HEK293 (cell line): ENCODE measurements at regions not wholly inside any gene's neighbourhood (a gene's known extent, or its start where the extent isn't known, plus 50 kb on each side); places are given as distances from the start of the nearest gene placed in this dataset.

Experiments
- CTCF ChIA-PET: fragments of 350-600 bp; formaldehyde crosslinking; extraction: SDS; loops from one replicate; lab custom pipeline; 2021; ENCODE audit warnings: antibody characterized with exemption; lab: Yijun Ruan, JAX
- POLR2A ChIA-PET: fragments of 300-600 bp; formaldehyde crosslinking; extraction: SDS; loops from one replicate; lab custom pipeline; 2020; ENCODE audit warnings: antibody characterized with exemption, inconsistent platforms; lab: Yijun Ruan, JAX
- H3K27ac ChIP-seq: fragments of 200-500 bp; sonication (Bioruptor generic); 2 replicates; pipeline ENCODE4 v1.5.1; 2014; ENCODE audit warnings: low read depth, low read length, control low read depth, inconsistent platforms; ENCODE audit errors: extremely low read depth
- H3K36me3 ChIP-seq, 2 experiments: fragments of 200-500 bp in 1 of 2; sonication (Bioruptor generic) in 1 of 2; 1 replicate in 1 of 2; 2 replicates in 1 of 2; pipeline ENCODE4 v1.5.1; 2014 to 2017; ENCODE audit warnings: inconsistent platforms in 2 of 2, low read length in 2 of 2; ENCODE audit not compliant: control insufficient read depth in 2 of 2, insufficient read depth in 1 of 2
- H3K4me1 ChIP-seq: fragments of 200-500 bp; sonication (Bioruptor generic); 2 replicates; pipeline ENCODE4 v1.5.1; 2014; ENCODE audit warnings: mild to moderate bottlenecking, low read length, inconsistent platforms; ENCODE audit not compliant: control insufficient read depth, insufficient read depth
- H3K4me3 ChIP-seq: 2 replicates; pipeline ENCODE4 v1.5.1; 2011; ENCODE audit warnings: low read depth, mild to moderate bottlenecking, control low read depth, low read length, moderate library complexity
- H3K9me3 ChIP-seq: fragments of 200-500 bp; sonication (Bioruptor generic); 2 replicates; pipeline ENCODE4 v1.5.1; 2014; ENCODE audit warnings: low read depth, low read length, inconsistent platforms; ENCODE audit not compliant: control insufficient read depth, insufficient read depth
- BCL11B ChIP-seq: fragments of 450-650 bp; formaldehyde crosslinking; IDR thresholded peaks from 2 replicates; pipeline ENCODE4 v1.5.1; 2016; ENCODE audit warnings: low read depth, missing biosample characterization, missing genetic modification characterization
- EGR2 ChIP-seq: fragments of 450-650 bp; formaldehyde crosslinking; IDR thresholded peaks from 2 replicates; pipeline ENCODE4 v1.5.1; 2016; ENCODE audit warnings: low read depth, missing biosample characterization, missing genetic modification characterization
- FEZF1 ChIP-seq: fragments of 450-650 bp; formaldehyde crosslinking; IDR thresholded peaks from 2 replicates; pipeline ENCODE4 v1.5.1; 2016; ENCODE audit warnings: missing biosample characterization, missing genetic modification characterization
- KLF1 ChIP-seq: fragments of 450-650 bp; formaldehyde crosslinking; IDR thresholded peaks from 2 replicates; pipeline ENCODE4 v1.5.1; 2016; ENCODE audit warnings: missing biosample characterization, missing genetic modification characterization
- MYNN ChIP-seq: fragments of 450-650 bp; formaldehyde crosslinking; IDR thresholded peaks from 2 replicates; pipeline ENCODE4 v1.5.1; 2016; ENCODE audit warnings: missing biosample characterization, missing genetic modification characterization, borderline replicate concordance
- OVOL3 ChIP-seq: fragments of 450-650 bp; formaldehyde crosslinking; IDR thresholded peaks from 2 replicates; pipeline ENCODE4 v1.5.1; 2016; ENCODE audit warnings: missing biosample characterization, missing genetic modification characterization
- REST ChIP-seq: fragments of 450-650 bp; formaldehyde crosslinking; IDR thresholded peaks from 2 replicates; pipeline ENCODE4 v1.5.1; 2016; ENCODE audit warnings: missing biosample characterization, missing genetic modification characterization
- ZBTB1 ChIP-seq: fragments of 450-650 bp; formaldehyde crosslinking; IDR thresholded peaks from 2 replicates; pipeline ENCODE4 v1.5.1; 2016; ENCODE audit warnings: missing biosample characterization, missing genetic modification characterization
- ZBTB11 ChIP-seq: fragments of 450-650 bp; formaldehyde crosslinking; conservative IDR thresholded peaks from 2 replicates; pipeline ENCODE4 v1.5.1; 2016; ENCODE audit warnings: low read depth, missing biosample characterization, missing genetic modification characterization
- ZBTB21 ChIP-seq: fragments of 450-650 bp; formaldehyde crosslinking; IDR thresholded peaks from 2 replicates; pipeline ENCODE4 v1.5.1; 2017; ENCODE audit warnings: missing biosample characterization, missing genetic modification characterization
- ZNF2 ChIP-seq: fragments of 450-650 bp; formaldehyde crosslinking; IDR thresholded peaks from 2 replicates; pipeline ENCODE4 v1.5.1; 2016; ENCODE audit warnings: missing biosample characterization, missing genetic modification characterization
- ZNF248 ChIP-seq: fragments of 450-650 bp; formaldehyde crosslinking; IDR thresholded peaks from 2 replicates; pipeline ENCODE4 v1.5.1; 2017; ENCODE audit warnings: missing biosample characterization, missing genetic modification characterization
- ZNF350 ChIP-seq: fragments of 450-650 bp; formaldehyde crosslinking; IDR thresholded peaks from 2 replicates; pipeline ENCODE4 v1.5.0; 2017; ENCODE audit warnings: missing biosample characterization, mild to moderate bottlenecking, missing genetic modification characterization
- ZNF354C ChIP-seq: fragments of 450-650 bp; formaldehyde crosslinking; IDR thresholded peaks from 2 replicates; pipeline ENCODE4 v1.5.1; 2016; ENCODE audit warnings: missing biosample characterization, missing genetic modification characterization, low read depth, borderline replicate concordance
- ZNF426 ChIP-seq: fragments of 450-650 bp; formaldehyde crosslinking; IDR thresholded peaks from 2 replicates; pipeline ENCODE4 v1.5.1; 2017; ENCODE audit warnings: missing biosample characterization, missing genetic modification characterization, mild to moderate bottlenecking, inconsistent platforms, moderate library complexity
- ZNF521 ChIP-seq: fragments of 450-650 bp; formaldehyde crosslinking; IDR thresholded peaks from 2 replicates; pipeline ENCODE4 v1.5.1; 2017; ENCODE audit warnings: missing biosample characterization, mild to moderate bottlenecking, missing genetic modification characterization
- ZNF585B ChIP-seq: fragments of 450-650 bp; formaldehyde crosslinking; IDR thresholded peaks from 2 replicates; pipeline ENCODE4 v1.5.1; 2016; ENCODE audit warnings: missing biosample characterization, missing genetic modification characterization
- ZNF610 ChIP-seq: fragments of 450-650 bp; formaldehyde crosslinking; IDR thresholded peaks from 2 replicates; pipeline ENCODE4 v1.5.1; 2016; ENCODE audit warnings: missing biosample characterization, missing genetic modification characterization, borderline replicate concordance
- ZNF629 ChIP-seq: fragments of 450-650 bp; formaldehyde crosslinking; IDR thresholded peaks from 2 replicates; pipeline ENCODE4 v1.5.1; 2017; ENCODE audit warnings: missing biosample characterization, missing genetic modification characterization
- ZNF692 ChIP-seq: fragments of 450-650 bp; formaldehyde crosslinking; IDR thresholded peaks from 2 replicates; pipeline ENCODE4 v1.5.1; 2016; ENCODE audit warnings: missing biosample characterization, missing genetic modification characterization
- ZNF830 ChIP-seq: fragments of 450-650 bp; IDR thresholded peaks from 2 replicates; pipeline ENCODE4 v1.5.0; 2018; ENCODE audit warnings: missing biosample characterization, missing genetic modification characterization, low read depth, mild to moderate bottlenecking, moderate library complexity
- ZNF843 ChIP-seq: fragments of 450-650 bp; formaldehyde crosslinking; IDR thresholded peaks from 2 replicates; pipeline ENCODE4 v1.5.1; 2016; ENCODE audit warnings: missing biosample characterization, missing genetic modification characterization
- ZSCAN16 ChIP-seq: fragments of 450-650 bp; formaldehyde crosslinking; IDR thresholded peaks from 2 replicates; pipeline ENCODE4 v1.5.1; 2016; ENCODE audit warnings: missing biosample characterization, missing genetic modification characterization
- ZSCAN18 ChIP-seq: fragments of 450-650 bp; formaldehyde crosslinking; IDR thresholded peaks from 2 replicates; pipeline ENCODE4 v1.5.1; 2016; ENCODE audit warnings: missing biosample characterization, missing genetic modification characterization

GRCh38 chr18:70966419-70966818, 677.6 kb downstream of the SOCS6 start (continued):
- TF ChIP-seq ZNF692 (tag by site-specific recombination), result no peak
- no peak for TF ChIP-seq ZNF354C (tag by site-specific recombination)
- TF ChIP-seq ZNF248, result no peak
- TF ChIP-seq BCL11B (tag by site-specific recombination), result no peak

- Histone ChIP-seq H3K4me1 (no peaks in the 10 kb centered on the region), H3K4me3 (no peak overlapping the region), H3K36me3 (no peaks in the 10 kb centered on the region), H3K27ac (no peak overlapping the region), H3K9me3 (no peaks in the 10 kb centered on the region)
- TF ChIP-seq ZNF830 (tag by site-specific recombination) (no peak), MYNN (tag by site-specific recombination) (no peak), ZNF610 (tag by site-specific recombination) (no peak), ZBTB11 (tag by site-specific recombination) (no peak), FEZF1 (tag by site-specific recombination) (no peak), ZSCAN16 (tag by site-specific recombination) (no peak), ZBTB1 (tag by site-specific recombination) (no peak), ZNF426 (tag by site-specific recombination) (no peak), ZSCAN18 (tag by site-specific recombination) (no peak), ZNF350 (no peak), REST (tag by site-specific recombination) (no peak), OVOL3 (tag by site-specific recombination) (no peak), ZNF2 (tag by site-specific recombination) (no peak), ZNF843 (no peak), ZNF629 (no peak), EGR2 (tag by site-specific recombination) (no peak), ZNF521 (tag by site-specific recombination) (no peak), ZBTB21 (tag by site-specific recombination) (no peak), ZNF585B (tag by site-specific recombination) (no peak), KLF1 (tag by site-specific recombination) (no peak)
- POLR2A ChIA-PET, result no interaction called here
- CTCF ChIA-PET, result no interaction called here
These were observed 673.1 kb downstream of the SOCS6 start for GRCh38 chr18:70961939-70962338.
